IPS-18c (cell line): ENCODE measurements at regions not wholly inside any gene's neighbourhood (a gene's known extent, or its start where the extent isn't known, plus 50 kb on each side); places are given as distances from the start of the nearest gene placed in this dataset.

Experiments used
- H3K4me3 ChIP-seq: 2 replicates; pipeline ENCODE4 v1.7.0; 2013; ENCODE audit warnings: low read depth, mild to moderate bottlenecking, low read length, moderate library complexity; ENCODE audit not compliant: insufficient read depth
- H3K9me3 ChIP-seq: one replicate; pipeline ENCODE4 v1.6.1; 2013; ENCODE audit warnings: mild to moderate bottlenecking, low read length, moderate library complexity; ENCODE audit not compliant: control insufficient read depth, insufficient read depth

- H3K4me3 ChIP-seq: no peak overlapping the region
- H3K9me3 ChIP-seq: no peaks in the 10 kb centered on the region
Observed at GRCh38 chr6:163646866-163647265, 232.3 kb downstream of the QKI start.

GRCh38 chr6:163646133-163646532 is 231.6 kb downstream of the QKI start:
- H3K9me3 ChIP-seq: no peaks in the 10 kb centered on the region
- H3K4me3 ChIP-seq: no peak overlapping the region

DNA sequence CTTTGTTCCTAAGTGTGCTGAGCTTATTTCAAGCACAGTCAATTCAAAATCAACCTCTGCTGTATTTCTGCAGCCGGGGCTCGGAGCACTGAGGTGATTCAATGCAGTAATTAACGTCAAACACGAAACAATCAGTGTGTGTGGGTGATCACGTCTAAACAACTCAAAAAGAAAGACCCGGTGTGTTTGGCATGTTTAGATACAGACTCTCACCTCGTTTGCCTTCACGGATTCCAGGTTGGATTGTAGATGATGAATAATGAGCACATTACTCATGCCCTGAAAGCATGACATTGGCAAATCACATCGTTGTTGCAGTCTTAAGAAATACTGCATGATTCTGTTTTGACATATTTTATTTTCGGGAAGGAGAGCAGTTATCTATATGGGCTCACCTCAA is 231.0 kb downstream of the QKI start:
- H3K4me3 ChIP-seq: no peak overlapping the region

GRCh38 chr6:163643866-163644265 is 229.3 kb downstream of the QKI start:
- Histone ChIP-seq H3K4me3 (no peak overlapping the region), H3K9me3 (no peaks in the 10 kb centered on the region)

More for the DNA sequence above, 231.0 kb downstream of the QKI start:
- no peaks in the 10 kb centered on the region for H3K9me3 ChIP-seq

GRCh38 chr6:163641706-163642105 is 227.2 kb downstream of the QKI start:
- Histone ChIP-seq H3K9me3 (no peaks in the 10 kb centered on the region), H3K4me3 (no peak overlapping the region)

DNA sequence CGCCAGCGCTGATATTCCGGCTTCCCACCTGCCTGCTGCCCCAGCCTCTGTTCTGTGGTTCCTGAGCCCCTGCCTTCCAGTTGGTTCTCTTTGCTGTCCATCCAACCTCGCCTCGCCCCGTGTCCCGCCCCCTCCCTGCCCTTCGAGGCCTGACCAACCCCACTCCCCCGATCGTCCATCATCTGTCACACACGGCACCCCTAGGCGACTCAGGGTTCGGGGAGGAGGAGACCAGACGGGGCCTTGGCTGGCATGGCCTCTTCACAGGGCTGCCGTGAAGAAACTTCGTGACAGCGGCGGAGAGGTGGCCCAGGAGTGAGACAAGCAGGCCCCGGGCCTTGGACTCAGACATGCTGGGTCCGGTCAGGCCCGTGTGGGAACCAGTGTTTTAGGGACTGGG is 226.1 kb downstream of the QKI start:
- Histone ChIP-seq H3K9me3 (no peaks in the 10 kb centered on the region), H3K4me3 (no peak overlapping the region)

GRCh38 chr6:163637524-163637923 is 223.0 kb downstream of the QKI start:
- no peaks in the 10 kb centered on the region for H3K9me3 ChIP-seq
- H3K4me3 ChIP-seq: no peak overlapping the region

DNA sequence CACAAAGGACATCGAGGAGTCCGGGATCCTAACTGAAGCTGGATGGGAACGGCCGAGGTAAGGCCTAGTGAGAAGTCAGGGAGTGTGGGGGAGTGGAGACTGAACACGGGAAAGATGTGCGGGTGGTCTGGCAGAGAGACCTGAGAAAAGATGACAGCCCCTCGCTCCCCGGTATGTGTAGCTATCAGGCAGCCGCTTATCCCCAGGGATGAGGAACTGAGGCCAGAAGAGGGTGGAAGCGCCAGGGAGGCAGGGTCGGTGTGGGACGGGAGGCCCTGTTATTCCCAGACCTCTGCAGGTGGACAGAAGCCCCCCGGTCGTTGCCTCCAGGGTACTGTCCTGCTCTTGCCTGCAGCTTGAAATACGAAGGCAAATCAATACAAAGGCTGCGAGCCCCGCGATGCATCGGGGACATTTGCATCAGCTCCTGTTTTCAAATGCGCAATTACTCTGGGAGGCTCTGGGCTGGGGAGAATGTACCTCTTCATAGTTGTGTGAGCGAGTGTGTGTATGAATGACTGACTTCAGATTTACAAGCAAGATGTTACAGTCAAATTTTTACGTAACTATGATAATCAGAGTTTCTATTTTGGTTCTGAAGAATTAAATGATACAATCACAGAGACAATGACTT is 221.3 kb downstream of the QKI start:
- Histone ChIP-seq H3K4me3 (no peak overlapping the region), H3K9me3 (no peaks in the 10 kb centered on the region)

- Histone ChIP-seq H3K4me3 (no peak overlapping the region), H3K9me3 (no peaks in the 10 kb centered on the region)
Observed at GRCh38 chr6:163635315-163635714, 220.8 kb downstream of the QKI start.

- Histone ChIP-seq H3K4me3 (no peak overlapping the region), H3K9me3 (no peaks in the 10 kb centered on the region)
Observed at GRCh38 chr6:163634211-163635171, 220.0 kb downstream of the QKI start.

DNA sequence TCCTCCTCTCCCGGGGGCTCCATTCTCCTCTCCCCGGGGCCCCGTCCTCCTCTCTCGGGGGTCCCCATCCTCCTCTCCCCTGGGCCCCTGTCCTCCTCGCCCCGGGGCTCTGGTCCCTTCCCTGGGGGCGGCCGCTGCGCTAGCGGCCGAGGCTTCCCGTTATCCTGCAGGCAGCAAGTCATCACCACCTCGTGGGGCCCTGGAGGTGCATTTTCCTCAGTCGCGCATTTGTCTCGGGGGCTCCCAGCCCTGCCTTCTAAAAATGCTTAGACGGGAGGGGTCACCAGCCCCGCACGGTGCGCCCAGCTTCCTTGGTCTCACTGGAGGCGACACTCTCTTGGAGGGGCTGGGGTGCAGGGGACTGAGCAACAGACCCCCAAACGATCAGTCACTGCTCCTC is 216.5 kb downstream of the QKI start:
- Histone ChIP-seq H3K9me3 (no peaks in the 10 kb centered on the region), H3K4me3 (no peak overlapping the region)

GRCh38 chr6:163630572-163630971 is 216.1 kb downstream of the QKI start:
- no peak overlapping the region for H3K4me3 ChIP-seq
- H3K9me3 ChIP-seq: no peaks in the 10 kb centered on the region

GRCh38 chr6:163630096-163630495 is 215.6 kb downstream of the QKI start:
- no peak overlapping the region for H3K4me3 ChIP-seq
- H3K9me3 ChIP-seq: no peaks in the 10 kb centered on the region
